Stomach (tissue), 4 donors: ENCODE measurements at regions not wholly inside any gene's neighbourhood (a gene's known extent, or its start where the extent isn't known, plus 50 kb on each side); places are given as distances from the start of the nearest gene placed in this dataset.

Source experiments
- CTCF ChIP-seq, 7 experiments: fragments of 450-650 bp in 4 of 7; fragments of 200-600 bp in 3 of 7; sonication (generic) in 3 of 7; IDR thresholded peaks; one replicate each; pipeline ENCODE4 v1.5.1; 2016 to 2019; ENCODE audit warnings: antibody characterized with exemption in 7 of 7, control low read depth in 2 of 7, mild to moderate bottlenecking in 1 of 7
- POLR2A ChIP-seq, 4 donors: fragments of 450-650 bp; IDR thresholded peaks; one replicate each; pipeline ENCODE4 v1.6.1; 2016; ENCODE audit warnings: antibody characterized with exemption in 4 of 4, control low read depth in 2 of 4, mild to moderate bottlenecking in 1 of 4, moderate library complexity in 1 of 4

GRCh38 chr2:78330193-78330592, 695.3 kb upstream of the REG3G start:
- TF ChIP-seq CTCF (IDR thresholded peaks at IDR 0.05) (no peak), POLR2A (IDR thresholded peaks at IDR 0.05) (no peak)
